Nephron (organoid): ENCODE measurements at regions not wholly inside any gene's neighbourhood (a gene's known extent, or its start where the extent isn't known, plus 50 kb on each side); places are given as distances from the start of the nearest gene placed in this dataset.

Experiments used
- H3K27ac Mint-ChIP-seq, 3 experiments: 2 replicates each; pipeline ENCODE4 v1.8.0; 2020; ENCODE audit warnings: mixed read lengths in 3 of 3, mild to moderate bottlenecking in 2 of 3, moderate library complexity in 1 of 3
- H3K27me3 Mint-ChIP-seq: 2 replicates; pipeline ENCODE4 v1.8.0; 2021; ENCODE audit warnings: low read depth, mild to moderate bottlenecking, moderate library complexity, mixed read lengths
- H3K36me3 Mint-ChIP-seq: 2 replicates; pipeline ENCODE4 v1.8.0; 2020; ENCODE audit warnings: low read depth, mixed read lengths
- H3K4me1 Mint-ChIP-seq: 2 replicates; pipeline ENCODE4 v1.8.0; 2020; ENCODE audit warnings: mixed read lengths
- H3K4me3 Mint-ChIP-seq, 3 experiments: 2 replicates each; pipeline ENCODE4 v1.8.0; 2020; ENCODE audit warnings: mild to moderate bottlenecking in 3 of 3, mixed read lengths in 3 of 3, moderate library complexity in 2 of 3
- H3K9me3 Mint-ChIP-seq: 2 replicates; pipeline ENCODE4 v1.8.0; 2020; ENCODE audit warnings: mixed read lengths
- TF ChIP-seq, protein P1 (sequence below), 3 experiments: fragments of 200-600 bp; sonication (generic); IDR thresholded peaks; one replicate each; pipeline ENCODE4 v1.5.0; 2021; ENCODE audit warnings: antibody characterized with exemption in 3 of 3; ENCODE audit not compliant: unreplicated experiment in 3 of 3

DNA sequence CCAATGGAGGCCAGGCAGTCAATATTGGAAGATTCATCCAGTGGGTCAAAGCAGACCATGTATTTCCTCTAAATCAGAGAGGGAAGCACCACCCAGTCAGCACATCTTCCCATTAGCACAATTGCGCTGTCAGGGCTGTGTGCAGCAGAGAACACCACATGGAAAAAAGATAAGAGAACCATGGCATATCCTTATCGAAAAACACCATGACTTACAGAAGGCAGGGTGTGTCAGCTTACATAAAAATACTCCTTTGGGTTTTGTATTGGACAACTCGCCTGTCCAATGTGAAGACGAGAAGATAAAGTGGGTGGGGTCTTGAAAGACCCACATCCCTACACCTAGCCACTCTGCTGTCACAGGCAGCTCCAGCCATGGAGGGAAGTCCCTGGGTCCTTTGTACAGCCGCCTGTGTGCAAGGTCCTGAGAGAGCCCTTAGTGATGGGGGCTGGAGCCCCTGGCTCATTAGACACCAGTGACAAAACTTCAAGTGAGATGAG, 71.9 kb upstream of the SPATA31E1 start:
- Mint-ChIP-seq H3K27ac (no peak overlapping the region), H3K36me3 (peaks cover 4% of the 10 kb centered on the region), H3K9me3 (peaks cover 19% of the 10 kb centered on the region), H3K27me3 (peaks cover 15% of the 10 kb centered on the region), H3K4me3 (no peak overlapping the region), H3K4me1 (no peaks in the 10 kb centered on the region)
- TF ChIP-seq, protein P1, sequence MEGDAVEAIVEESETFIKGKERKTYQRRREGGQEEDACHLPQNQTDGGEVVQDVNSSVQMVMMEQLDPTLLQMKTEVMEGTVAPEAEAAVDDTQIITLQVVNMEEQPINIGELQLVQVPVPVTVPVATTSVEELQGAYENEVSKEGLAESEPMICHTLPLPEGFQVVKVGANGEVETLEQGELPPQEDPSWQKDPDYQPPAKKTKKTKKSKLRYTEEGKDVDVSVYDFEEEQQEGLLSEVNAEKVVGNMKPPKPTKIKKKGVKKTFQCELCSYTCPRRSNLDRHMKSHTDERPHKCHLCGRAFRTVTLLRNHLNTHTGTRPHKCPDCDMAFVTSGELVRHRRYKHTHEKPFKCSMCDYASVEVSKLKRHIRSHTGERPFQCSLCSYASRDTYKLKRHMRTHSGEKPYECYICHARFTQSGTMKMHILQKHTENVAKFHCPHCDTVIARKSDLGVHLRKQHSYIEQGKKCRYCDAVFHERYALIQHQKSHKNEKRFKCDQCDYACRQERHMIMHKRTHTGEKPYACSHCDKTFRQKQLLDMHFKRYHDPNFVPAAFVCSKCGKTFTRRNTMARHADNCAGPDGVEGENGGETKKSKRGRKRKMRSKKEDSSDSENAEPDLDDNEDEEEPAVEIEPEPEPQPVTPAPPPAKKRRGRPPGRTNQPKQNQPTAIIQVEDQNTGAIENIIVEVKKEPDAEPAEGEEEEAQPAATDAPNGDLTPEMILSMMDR (IDR thresholded peaks at IDR 0.05; ENCODE audit: unreplicated experiment in 3 of 3): no peak

GRCh38 chr9:87812375-87813118, 70.1 kb upstream of the SPATA31E1 start:
- peaks cover 12% of the 10 kb centered on the region for H3K27me3 Mint-ChIP-seq

GRCh38 chr9:87813119-87813463, 69.6 kb upstream of the SPATA31E1 start:
- H3K4me3 Mint-ChIP-seq: no peak overlapping the region
- peaks cover 12% of the 10 kb centered on the region for H3K9me3 Mint-ChIP-seq
- peaks cover 14% of the 10 kb centered on the region for H3K4me1 Mint-ChIP-seq
- no peaks in the 10 kb centered on the region for H3K36me3 Mint-ChIP-seq
- peak overlapping the region in 1 of 3 experiments; percentile 25 for H3K27ac Mint-ChIP-seq
- H3K27me3 Mint-ChIP-seq: peaks cover 12% of the 10 kb centered on the region
- TF ChIP-seq, protein P1 (IDR thresholded peaks at IDR 0.05; ENCODE audit: unreplicated experiment in 3 of 3): no peak

More at GRCh38 chr9:87812375-87813118, 70.1 kb upstream of the SPATA31E1 start:
- H3K4me1 Mint-ChIP-seq: peaks cover 11% of the 10 kb centered on the region
- H3K4me3 Mint-ChIP-seq: no peak overlapping the region
- peak overlapping the region in 1 of 3 experiments; percentile 25 for H3K27ac Mint-ChIP-seq
- H3K36me3 Mint-ChIP-seq: peaks cover 4% of the 10 kb centered on the region
- H3K9me3 Mint-ChIP-seq: peaks cover 17% of the 10 kb centered on the region
- TF ChIP-seq, protein P1 (IDR thresholded peaks at IDR 0.05; ENCODE audit: unreplicated experiment in 3 of 3): peak; percentile 88 to 95 (median 93)

DNA sequence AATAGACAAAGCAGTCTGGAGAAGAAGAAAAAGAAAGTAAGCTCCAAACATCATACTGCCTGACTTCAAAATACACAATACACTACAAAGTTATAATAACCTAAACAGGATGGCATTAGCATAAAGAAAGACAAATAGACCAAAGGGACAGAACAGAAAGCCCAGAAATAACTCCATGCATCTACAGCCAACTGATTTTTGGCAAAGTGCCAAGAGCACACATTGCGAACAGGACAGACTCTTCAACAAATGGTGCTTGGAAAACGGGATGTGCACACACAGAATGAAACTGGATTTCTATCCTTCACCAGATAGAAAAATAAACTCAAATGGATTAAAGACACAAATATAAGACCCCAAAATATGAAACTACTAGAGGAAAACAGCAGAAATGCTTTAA, 66.6 kb upstream of the SPATA31E1 start:
- Mint-ChIP-seq H3K4me3 (no peak overlapping the region), H3K27me3 (peaks cover 16% of the 10 kb centered on the region), H3K36me3 (no peaks in the 10 kb centered on the region), H3K4me1 (peaks cover 27% of the 10 kb centered on the region), H3K27ac (no peak overlapping the region), H3K9me3 (peaks cover 3% of the 10 kb centered on the region)
- TF ChIP-seq, protein P1 (IDR thresholded peaks at IDR 0.05; ENCODE audit: unreplicated experiment in 3 of 3): no peak

GRCh38 chr9:87818308-87818707, 64.4 kb upstream of the SPATA31E1 start:
- Mint-ChIP-seq H3K4me1 (peaks cover 27% of the 10 kb centered on the region), H3K27ac (no peak overlapping the region), H3K36me3 (no peaks in the 10 kb centered on the region), H3K4me3 (no peak overlapping the region), H3K9me3 (peaks cover 3% of the 10 kb centered on the region), H3K27me3 (peaks cover 8% of the 10 kb centered on the region)
- TF ChIP-seq, protein P1 (IDR thresholded peaks at IDR 0.05; ENCODE audit: unreplicated experiment in 3 of 3): no peak
